ENCODE measurements at regions not wholly inside any gene's neighbourhood (a gene's known extent, or its start where the extent isn't known, plus 50 kb on each side); places are given as distances from the start of the nearest gene placed in this dataset.

GRCh38 chr11:127103586-127104388 is 103.2 kb upstream of the KIRREL3 start:
- DNase-seq (ENCODE audit: low read depth, low spot score): no peak

GRCh38 chr11:127098684-127099083 is 98.1 kb upstream of the KIRREL3 start:
- peak; percentile 47 for DNase-seq (ENCODE audit: low read depth, low spot score)

GRCh38 chr11:127080735-127081134 is 80.2 kb upstream of the KIRREL3 start:
- DNase-seq (ENCODE audit: low read depth, low spot score): no peak

- DNase-seq (ENCODE audit: low read depth, low spot score): no peak
These were observed 75.2 kb upstream of the KIRREL3 start for GRCh38 chr11:127075758-127076157.

GRCh38 chr11:127074151-127074761 is 73.7 kb upstream of the KIRREL3 start:
- DNase-seq (ENCODE audit: low read depth, low spot score): peak; percentile 52

GRCh38 chr11:127073621-127074020 is 73.1 kb upstream of the KIRREL3 start:
- DNase-seq (ENCODE audit: low read depth, low spot score): no peak

GRCh38 chr11:127071606-127072005 is 71.0 kb upstream of the KIRREL3 start:
- no peak for DNase-seq (ENCODE audit: low read depth, low spot score)

GRCh38 chr11:127070808-127071207 is 70.2 kb upstream of the KIRREL3 start:
- DNase-seq (ENCODE audit: low read depth, low spot score): no peak

GRCh38 chr11:127066401-127067090 is 66.0 kb upstream of the KIRREL3 start:
- no peak for DNase-seq (ENCODE audit: low read depth, low spot score)

GRCh38 chr11:127063241-127063640 is 62.7 kb upstream of the KIRREL3 start:
- no peak for DNase-seq (ENCODE audit: low read depth, low spot score)

- no peak for DNase-seq (ENCODE audit: low read depth, low spot score)
These were observed 61.4 kb upstream of the KIRREL3 start for GRCh38 chr11:127061947-127062346.

- DNase-seq (ENCODE audit: low read depth, low spot score): no peak
These were observed 59.2 kb upstream of the KIRREL3 start for GRCh38 chr11:127059750-127060149.

- DNase-seq (ENCODE audit: low read depth, low spot score): no peak
These were observed 58.7 kb upstream of the KIRREL3 start for GRCh38 chr11:127059286-127059685.

GRCh38 chr11:127058524-127058923 is 58.0 kb upstream of the KIRREL3 start:
- DNase-seq (ENCODE audit: low read depth, low spot score): peak; percentile 37

- no peak for DNase-seq (ENCODE audit: low read depth, low spot score)
These were observed 56.6 kb upstream of the KIRREL3 start for GRCh38 chr11:127057126-127057525.

GRCh38 chr11:127056338-127056971 is 55.9 kb upstream of the KIRREL3 start:
- DNase-seq (ENCODE audit: low read depth, low spot score): no peak

GRCh38 chr11:127055236-127055635 is 54.7 kb upstream of the KIRREL3 start:
- no peak for DNase-seq (ENCODE audit: low read depth, low spot score)

- no peak for DNase-seq (ENCODE audit: low read depth, low spot score)
These were observed 53.6 kb upstream of the KIRREL3 start for GRCh38 chr11:127054153-127054552.

- DNase-seq (ENCODE audit: low read depth, low spot score): peak; percentile 25
These were observed 51.8 kb upstream of the KIRREL3 start for GRCh38 chr11:127052404-127052803.

Measured in ELF-1 (cell line).